A549 (cell line): ENCODE measurements at regions not wholly inside any gene's neighbourhood (a gene's known extent, or its start where the extent isn't known, plus 50 kb on each side); places are given as distances from the start of the nearest gene placed in this dataset.
"Not testable (repeated sequence)": the region's sequence is repeated elsewhere in the genome, so short reads cannot be mapped to it uniquely, and the experiment has no call there.

Experiments
- ATAC-seq, 2 experiments: fragments of 200-7000 bp in 1 of 2; fragments of >200 bp in 1 of 2; cut with Nextera tagmentation in 1 of 2; cut with Tn5 transposase in 1 of 2; 3 replicates each; pipeline versions ENCODE4 v1.8.0 to v1.9.1; 2018 to 2020; ENCODE audit warnings: mild to moderate bottlenecking in 1 of 2, moderate library complexity in 1 of 2
- CTCF ChIA-PET: fragments of 300-600 bp; sonication (Branson Sonifier 250); formaldehyde crosslinking; extraction: SDS; loops from one replicate; lab custom pipeline; 2021; ENCODE audit warnings: antibody characterized with exemption, inconsistent platforms; lab: Yijun Ruan, JAX
- POLR2A ChIA-PET: fragments of 350-600 bp; formaldehyde crosslinking; extraction: SDS; loops from one replicate; lab custom pipeline; 2021; ENCODE audit warnings: antibody characterized with exemption, inconsistent platforms; lab: Yijun Ruan, JAX
- DNase-seq, 2 experiments: peaks; one replicate each; pipeline versions ENCODE4 v3.0.0 to v3.0.0-alpha.2; 2011 to 2016; ENCODE audit warnings: low read depth in 1 of 2, low spot score in 1 of 2
- FAIRE-seq: peaks from 2 replicates; lab custom pipeline; 2011; peaks lifted over from hg19 to GRCh38; lab: Jason Lieb, UNC
- H3K27ac ChIP-seq, 2 experiments: fragments of >200 bp; sonication (Bioruptor Twin); formaldehyde crosslinking; 3 replicates each; pipeline ENCODE4 v1.5.1; 2016 to 2017
- H3K4me1 ChIP-seq: fragments of >200 bp; sonication (Bioruptor Twin); formaldehyde crosslinking; 3 replicates; pipeline ENCODE4 v1.6.1; 2016
- H3K4me2 ChIP-seq: fragments of >200 bp; sonication (Bioruptor Twin); formaldehyde crosslinking; 3 replicates; pipeline ENCODE4 v1.6.1; 2016
- H3K4me3 ChIP-seq: fragments of >200 bp; sonication (Bioruptor Twin); formaldehyde crosslinking; 3 replicates; pipeline ENCODE4 v1.5.1; 2016
- H3K9me3 ChIP-seq: fragments of >200 bp; sonication (Bioruptor Twin); formaldehyde crosslinking; 3 replicates; pipeline ENCODE4 v1.6.1; 2016
- CBX2 ChIP-seq: fragments of 200-600 bp; sonication (generic); IDR thresholded peaks from 2 replicates; pipeline ENCODE4 v1.6.1; 2016; ENCODE audit warnings: low read depth, mild to moderate bottlenecking, borderline replicate concordance
- CHD2 ChIP-seq: fragments of 150-350 bp; IDR thresholded peaks from 2 replicates; pipeline ENCODE4 v1.6.1; 2014; ENCODE audit warnings: low read length; ENCODE audit not compliant: partially characterized antibody
- CHD4 ChIP-seq: fragments of 200-600 bp; sonication (generic); IDR thresholded peaks from 2 replicates; pipeline ENCODE4 v1.6.1; 2016; ENCODE audit warnings: antibody characterized with exemption, mild to moderate bottlenecking, borderline replicate concordance
- EP300 ChIP-seq, 2 experiments: fragments of >200 bp; sonication (Bioruptor Twin); formaldehyde crosslinking; IDR thresholded peaks; 2 replicates in 1 of 2; 3 replicates in 1 of 2; pipeline ENCODE4 v1.6.1; 2016 to 2017
- ESRRA ChIP-seq: fragments of 150-350 bp; IDR thresholded peaks from 2 replicates; pipeline ENCODE4 v1.6.1; 2014; ENCODE audit warnings: mild to moderate bottlenecking, low read length, borderline replicate concordance
- FOSL2 ChIP-seq, 2 experiments: fragments of 450-650 bp in 1 of 2; fragments of >200 bp in 1 of 2; sonication (Bioruptor Twin) in 1 of 2; formaldehyde crosslinking; IDR thresholded peaks; 2 replicates each; pipeline versions ENCODE4 v1.5.0 to v1.6.1; 2016 to 2020; ENCODE audit warnings: mild to moderate bottlenecking in 1 of 2, moderate library complexity in 1 of 2
- GATA3 ChIP-seq: IDR thresholded peaks from 2 replicates; pipeline ENCODE4 v1.6.1; 2012; ENCODE audit warnings: borderline replicate concordance
- HDAC2 ChIP-seq: fragments of 200-600 bp; sonication (generic); IDR thresholded peaks from 2 replicates; pipeline ENCODE4 v1.6.1; 2016
- HEYL ChIP-seq: fragments of 250-450 bp; sonication (Bioruptor Pico); IDR thresholded peaks from 2 replicates; pipeline ENCODE4 v1.8.0; 2021; ENCODE audit warnings: mild to moderate bottlenecking, moderate library complexity
- HOXB5 ChIP-seq: fragments of 250-450 bp; sonication (Bioruptor Pico); IDR thresholded peaks from 2 replicates; pipeline ENCODE4 v1.5.0; 2020; ENCODE audit warnings: mild to moderate bottlenecking, moderate library complexity
- JUN ChIP-seq, 2 experiments: fragments of >200 bp; sonication (Bioruptor Twin); formaldehyde crosslinking; IDR thresholded peaks; 2 replicates in 1 of 2; 3 replicates in 1 of 2; pipeline ENCODE4 v1.6.1; 2016 to 2017
- JUNB ChIP-seq: fragments of >200 bp; sonication (Bioruptor Twin); formaldehyde crosslinking; IDR thresholded peaks from 2 replicates; pipeline ENCODE4 v1.6.1; 2016
- NFE2L2 ChIP-seq: fragments of 150-350 bp; conservative IDR thresholded peaks from 2 replicates; pipeline ENCODE4 v1.6.1; 2014; ENCODE audit warnings: low read length
- NR3C1 ChIP-seq: fragments of >200 bp; sonication (Bioruptor Twin); formaldehyde crosslinking; IDR thresholded peaks from 3 replicates; pipeline ENCODE4 v1.6.1; 2017
- POLR2AphosphoS2 ChIP-seq: conservative IDR thresholded peaks from 2 replicates; pipeline ENCODE4 v1.6.1; 2012; ENCODE audit warnings: low read length, improper control_type of control experiment, inconsistent platforms
- RARB ChIP-seq: fragments of 250-450 bp; sonication (Bioruptor Pico); IDR thresholded peaks from 2 replicates; pipeline ENCODE4 v1.8.0; 2021; ENCODE audit warnings: mild to moderate bottlenecking, moderate library complexity
- RFX5 ChIP-seq: fragments of 450-650 bp; IDR thresholded peaks from 2 replicates; pipeline ENCODE4 v1.7.1; 2014; ENCODE audit warnings: antibody characterized with exemption, mild to moderate bottlenecking, moderate library complexity
- RNF2 ChIP-seq: fragments of 200-600 bp; sonication (generic); IDR thresholded peaks from 2 replicates; pipeline ENCODE4 v1.6.1; 2016; ENCODE audit warnings: low read depth, mild to moderate bottlenecking, antibody characterized with exemption, moderate library complexity, borderline replicate concordance
- SMC3 ChIP-seq: fragments of >200 bp; sonication (Bioruptor Twin); formaldehyde crosslinking; IDR thresholded peaks from 3 replicates; pipeline ENCODE4 v1.6.1; 2018; ENCODE audit warnings: inconsistent platforms
- SREBF2 ChIP-seq: fragments of 450-650 bp; IDR thresholded peaks from 2 replicates; pipeline ENCODE4 v1.6.1; 2014; ENCODE audit warnings: mild to moderate bottlenecking, moderate library complexity
- ZSCAN20 ChIP-seq: fragments of 250-450 bp; sonication (Bioruptor Pico); IDR thresholded peaks from 2 replicates; pipeline ENCODE4 v1.8.0; 2022; ENCODE audit warnings: mild to moderate bottlenecking, moderate library complexity
- WGBS: methylation state at CpG from one replicate; pipeline ENCODE4 v1.1.6; 2017; ENCODE audit errors: missing lambda C conversion rate; 5-methylcytosine and 5-hydroxymethylcytosine counted together
- TF ChIP-seq, protein P1 (sequence below): fragments of 250-450 bp; sonication (Bioruptor Pico); IDR thresholded peaks from 2 replicates; pipeline ENCODE4 v1.5.0; 2020; ENCODE audit warnings: low read depth, mild to moderate bottlenecking, moderate library complexity
- TF ChIP-seq, protein P2 (sequence below): fragments of >200 bp; sonication (Bioruptor Twin); formaldehyde crosslinking; IDR thresholded peaks from 2 replicates; pipeline ENCODE4 v1.6.1; 2016
- TF ChIP-seq, protein P3 (sequence below): fragments of 250-450 bp; sonication (Bioruptor Pico); IDR thresholded peaks from 2 replicates; pipeline ENCODE4 v1.5.0; 2021; ENCODE audit warnings: mild to moderate bottlenecking, moderate library complexity, borderline replicate concordance
- TF ChIP-seq, protein P4 (sequence below): IDR thresholded peaks from 2 replicates; pipeline ENCODE4 v1.6.1; 2012
- TF ChIP-seq, protein P5 (sequence below): fragments of 150-350 bp; IDR thresholded peaks from 2 replicates; pipeline ENCODE4 v1.6.1; 2014; ENCODE audit warnings: low read depth, mild to moderate bottlenecking, low read length

DNA sequence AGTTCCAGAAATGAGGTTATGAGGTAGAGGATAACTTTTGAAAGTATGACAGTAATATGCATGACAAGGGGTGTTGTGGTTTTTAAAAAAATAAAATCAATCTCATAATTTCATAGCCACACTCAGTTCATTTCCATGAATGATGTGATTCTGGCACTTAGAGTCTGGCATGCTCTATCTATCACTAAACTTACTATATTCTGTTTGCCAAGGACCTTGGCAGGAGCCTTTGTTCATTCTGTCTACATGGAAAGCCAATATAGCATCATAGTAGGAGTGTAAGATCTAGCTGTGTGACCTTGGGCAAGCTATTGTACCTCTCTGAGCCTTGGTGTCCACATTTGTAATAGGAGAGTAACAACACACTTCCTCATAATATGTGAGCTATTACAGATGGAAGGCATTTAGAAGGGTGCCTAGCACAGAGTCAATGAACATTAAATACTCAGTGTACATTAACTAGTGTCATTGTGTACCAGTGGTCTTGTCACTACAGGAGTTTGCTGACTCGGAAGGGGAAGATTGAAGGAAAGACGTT lies 507.6 kb downstream of the SOX6 start:
- ATAC-seq (no peak), FAIRE-seq (no peak)
- Histone ChIP-seq H3K4me2 (no peak overlapping the region), H3K9me3 (no peaks in the 10 kb centered on the region), H3K4me3 (no peak overlapping the region)
- POLR2A ChIA-PET = no interaction called here
- TF ChIP-seq POLR2AphosphoS2 (no peak), CHD4 (no peak), SREBF2 (no peak), JUN (IDR thresholded peaks at IDR 0.05) (no peak), RFX5 (no peak), JUNB (no peak), RARB (CRISPR knock-in tag) (no peak)
- TF ChIP-seq, protein P1, sequence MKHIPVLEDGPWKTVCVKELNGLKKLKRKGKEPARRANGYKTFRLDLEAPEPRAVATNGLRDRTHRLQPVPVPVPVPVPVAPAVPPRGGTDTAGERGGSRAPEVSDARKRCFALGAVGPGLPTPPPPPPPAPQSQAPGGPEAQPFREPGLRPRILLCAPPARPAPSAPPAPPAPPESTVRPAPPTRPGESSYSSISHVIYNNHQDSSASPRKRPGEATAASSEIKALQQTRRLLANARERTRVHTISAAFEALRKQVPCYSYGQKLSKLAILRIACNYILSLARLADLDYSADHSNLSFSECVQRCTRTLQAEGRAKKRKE (CRISPR knock-in tag) = no peak
- TF ChIP-seq, protein P2, sequence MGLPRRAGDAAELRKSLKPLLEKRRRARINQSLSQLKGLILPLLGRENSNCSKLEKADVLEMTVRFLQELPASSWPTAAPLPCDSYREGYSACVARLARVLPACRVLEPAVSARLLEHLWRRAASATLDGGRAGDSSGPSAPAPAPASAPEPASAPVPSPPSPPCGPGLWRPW = no peak
- TF ChIP-seq, protein P3, sequence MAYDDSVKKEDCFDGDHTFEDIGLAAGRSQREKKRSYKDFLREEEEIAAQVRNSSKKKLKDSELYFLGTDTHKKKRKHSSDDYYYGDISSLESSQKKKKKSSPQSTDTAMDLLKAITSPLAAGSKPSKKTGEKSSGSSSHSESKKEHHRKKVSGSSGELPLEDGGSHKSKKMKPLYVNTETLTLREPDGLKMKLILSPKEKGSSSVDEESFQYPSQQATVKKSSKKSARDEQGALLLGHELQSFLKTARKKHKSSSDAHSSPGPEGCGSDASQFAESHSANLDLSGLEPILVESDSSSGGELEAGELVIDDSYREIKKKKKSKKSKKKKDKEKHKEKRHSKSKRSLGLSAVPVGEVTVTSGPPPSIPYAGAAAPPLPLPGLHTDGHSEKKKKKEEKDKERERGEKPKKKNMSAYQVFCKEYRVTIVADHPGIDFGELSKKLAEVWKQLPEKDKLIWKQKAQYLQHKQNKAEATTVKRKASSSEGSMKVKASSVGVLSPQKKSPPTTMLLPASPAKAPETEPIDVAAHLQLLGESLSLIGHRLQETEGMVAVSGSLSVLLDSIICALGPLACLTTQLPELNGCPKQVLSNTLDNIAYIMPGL = no peak
- TF ChIP-seq, all 56 proteins: peak for 0
- no peak overlapping the region for H3K27ac ChIP-seq
- WGBS = 59% methylated on average over 2 of the region's 2 CpGs
- DNase-seq = no peak
- H3K4me1 ChIP-seq = no peaks in the 10 kb centered on the region
- CTCF ChIA-PET = interaction anchor here (2.0 kb wide), 1 partner anchor 765 kb away, joined by 5 read pairs; no protein-coding TSS in a partner anchor

DNA sequence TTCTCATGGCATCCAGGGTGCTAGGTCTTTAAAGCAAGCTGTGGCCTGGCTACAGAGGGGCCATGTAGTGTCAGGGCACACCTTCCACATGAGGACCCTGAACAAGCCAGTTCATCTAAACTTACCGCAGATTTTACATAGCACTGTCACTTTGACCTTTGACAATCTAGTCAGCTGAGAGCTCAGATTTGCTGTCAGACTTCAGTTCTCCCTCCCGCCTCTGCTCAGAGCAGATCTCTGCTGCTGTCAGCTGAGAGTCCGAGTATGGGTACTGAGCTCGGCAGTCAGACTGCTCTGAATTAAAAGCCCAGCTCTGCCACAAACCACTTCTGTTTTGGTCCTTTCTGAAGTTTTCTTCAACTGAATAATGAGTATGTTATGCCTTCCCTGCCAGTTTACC lies 507.1 kb downstream of the SOX6 start:
- H3K4me1 ChIP-seq = no peaks in the 10 kb centered on the region
- no peak overlapping the region for H3K27ac ChIP-seq
- FAIRE-seq (no peak), ATAC-seq (no peak), DNase-seq (no peak)
- WGBS = 61% methylated on average over 4 of the region's 4 CpGs
- CTCF ChIA-PET = interaction anchor here (2.0 kb wide), 1 partner anchor 764 kb away, joined by 5 read pairs; no protein-coding TSS in a partner anchor
- TF ChIP-seq ESRRA (no peak), GATA3 (no peak), NR3C1 (no peak), HOXB5 (CRISPR knock-in tag) (no peak), CBX2 (no peak), NFE2L2 (no peak), FOSL2 (IDR thresholded peaks at IDR 0.05) (no peak), FOSL2 (CRISPR knock-in tag; IDR thresholded peaks at IDR 0.05) (no peak), RNF2 (no peak), CHD2 (no peak), HEYL (no peak), SMC3 (no peak), HDAC2 (no peak), SREBF2 (no peak), EP300 (IDR thresholded peaks at IDR 0.05) (no peak), ZSCAN20 (CRISPR knock-in tag) (no peak)
- TF ChIP-seq, protein P4, sequence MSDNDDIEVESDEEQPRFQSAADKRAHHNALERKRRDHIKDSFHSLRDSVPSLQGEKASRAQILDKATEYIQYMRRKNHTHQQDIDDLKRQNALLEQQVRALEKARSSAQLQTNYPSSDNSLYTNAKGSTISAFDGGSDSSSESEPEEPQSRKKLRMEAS = no peak
- TF ChIP-seq, protein P3 = no peak
- TF ChIP-seq, protein P2 = no peak
- TF ChIP-seq, protein P5, sequence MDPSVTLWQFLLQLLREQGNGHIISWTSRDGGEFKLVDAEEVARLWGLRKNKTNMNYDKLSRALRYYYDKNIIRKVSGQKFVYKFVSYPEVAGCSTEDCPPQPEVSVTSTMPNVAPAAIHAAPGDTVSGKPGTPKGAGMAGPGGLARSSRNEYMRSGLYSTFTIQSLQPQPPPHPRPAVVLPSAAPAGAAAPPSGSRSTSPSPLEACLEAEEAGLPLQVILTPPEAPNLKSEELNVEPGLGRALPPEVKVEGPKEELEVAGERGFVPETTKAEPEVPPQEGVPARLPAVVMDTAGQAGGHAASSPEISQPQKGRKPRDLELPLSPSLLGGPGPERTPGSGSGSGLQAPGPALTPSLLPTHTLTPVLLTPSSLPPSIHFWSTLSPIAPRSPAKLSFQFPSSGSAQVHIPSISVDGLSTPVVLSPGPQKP = no peak
- no peak overlapping the region for H3K4me3 ChIP-seq
- H3K9me3 ChIP-seq = no peaks in the 10 kb centered on the region
- POLR2A ChIA-PET = no interaction called here
- H3K4me2 ChIP-seq = no peak overlapping the region

DNA sequence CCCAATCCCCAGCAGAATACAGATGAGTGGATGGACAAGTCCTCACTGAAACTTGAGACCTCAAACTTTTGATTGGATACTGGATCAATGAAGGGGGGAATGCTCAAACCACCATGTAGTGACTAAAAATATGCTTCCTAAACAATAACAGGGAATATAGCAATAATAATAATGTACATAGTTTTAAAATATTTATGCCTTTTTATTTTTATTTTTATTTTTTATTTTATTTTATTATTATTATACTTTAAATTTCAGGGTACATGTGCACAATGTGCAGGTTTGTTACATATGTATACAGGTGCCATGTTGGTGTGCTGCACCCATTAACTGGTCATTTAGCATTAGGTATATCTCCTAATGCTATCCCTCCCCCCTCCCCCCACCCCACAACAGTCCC lies 506.0 kb downstream of the SOX6 start:
- H3K9me3 ChIP-seq, H3K27ac ChIP-seq, DNase-seq, H3K4me2 ChIP-seq, H3K4me1 ChIP-seq, POLR2A ChIA-PET, H3K4me3 ChIP-seq, FAIRE-seq, ATAC-seq: not testable (repeated sequence)
- CTCF ChIA-PET = interaction anchor here (0.6 to 2.0 kb wide), 2 partner anchors 190 to 763 kb away, joined by 5 to 6 read pairs; no protein-coding TSS in a partner anchor
